Erythroblast (primary cell): ENCODE measurements at regions not wholly inside any gene's neighbourhood (a gene's known extent, or its start where the extent isn't known, plus 50 kb on each side); places are given as distances from the start of the nearest gene placed in this dataset.

Experiments used
- GATA1 ChIP-seq: IDR thresholded peaks from 2 replicates; pipeline ENCODE4 v1.6.1; 2011; ENCODE audit warnings: low read depth, mild to moderate bottlenecking, control low read depth, low read length, moderate library complexity
- POLR2A ChIP-seq: IDR thresholded peaks from 2 replicates; pipeline ENCODE4 v1.6.1; 2011; ENCODE audit warnings: mild to moderate bottlenecking, low read length

DNA sequence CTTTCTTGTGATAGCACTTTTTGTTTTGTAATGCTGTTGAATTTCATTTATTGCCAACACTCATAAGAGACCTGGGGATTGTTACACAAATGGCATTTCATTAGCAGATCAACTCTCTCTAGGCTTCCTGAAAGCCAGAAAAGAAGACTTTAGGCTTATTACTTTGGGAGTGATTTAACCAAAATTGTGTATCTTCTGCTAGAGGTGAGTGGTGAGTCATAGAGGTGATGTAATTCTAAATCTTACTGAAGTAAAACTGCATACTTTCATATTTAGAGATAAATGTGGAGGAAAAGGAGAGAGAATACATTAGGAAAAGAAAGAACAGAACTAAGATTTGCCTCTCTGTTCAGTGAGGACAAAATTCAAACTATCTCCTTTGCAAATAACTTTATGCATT, 304.7 kb upstream of the RGS17 start:
- TF ChIP-seq POLR2A (no peak), GATA1 (no peak)
